HG03108 (cell line): ENCODE measurements at regions not wholly inside any gene's neighbourhood (a gene's known extent, or its start where the extent isn't known, plus 50 kb on each side); places are given as distances from the start of the nearest gene placed in this dataset.
"Not testable (repeated sequence)": the region's sequence is repeated elsewhere in the genome, so short reads cannot be mapped to it uniquely, and the experiment has no call there.

Source experiments
- ATAC-seq: cut with Tn5 transposase; IDR thresholded peaks from one replicate; pipeline ENCODE4 v1.9.1; 2021; ENCODE audit warnings: moderate library complexity; ENCODE audit not compliant: unreplicated experiment

GRCh38 chr2:143935482-143935752 lies 584.5 kb downstream of the ZEB2 start:
- ATAC-seq = no peak

- ATAC-seq = peak; percentile 61
Observed at GRCh38 chr2:143934626-143935481, 585.1 kb downstream of the ZEB2 start.

- peak; percentile 8 for ATAC-seq
Observed at GRCh38 chr2:143933946-143934569, 585.9 kb downstream of the ZEB2 start.

- ATAC-seq = no peak
Observed at GRCh38 chr2:143930891-143931290, 589.0 kb downstream of the ZEB2 start.

- no peak for ATAC-seq
Observed at GRCh38 chr2:143928613-143929012, 591.3 kb downstream of the ZEB2 start.

GRCh38 chr2:143928184-143928583 lies 591.7 kb downstream of the ZEB2 start:
- no peak for ATAC-seq

- no peak for ATAC-seq
Observed at GRCh38 chr2:143926736-143927135, 593.2 kb downstream of the ZEB2 start.

- ATAC-seq = not testable (repeated sequence)
Observed at GRCh38 chr2:143922261-143922830, 597.6 kb downstream of the ZEB2 start.

- no peak for ATAC-seq
Observed at GRCh38 chr2:143918465-143918989, 601.4 kb downstream of the ZEB2 start.

- no peak for ATAC-seq
Observed at GRCh38 chr2:143916781-143917180, 603.1 kb downstream of the ZEB2 start.

- ATAC-seq = no peak
Observed at GRCh38 chr2:143909577-143910353, 610.2 kb downstream of the ZEB2 start.

- ATAC-seq = no peak
Observed at GRCh38 chr2:143908843-143909242, 611.1 kb downstream of the ZEB2 start.

GRCh38 chr2:143907801-143908200 lies 612.1 kb downstream of the ZEB2 start:
- ATAC-seq = no peak

- no peak for ATAC-seq
Observed at GRCh38 chr2:143906850-143907249, 613.1 kb downstream of the ZEB2 start.

- ATAC-seq = no peak
Observed at GRCh38 chr2:143905587-143905986, 614.3 kb downstream of the ZEB2 start.

GRCh38 chr2:143903172-143903856 lies 616.6 kb downstream of the ZEB2 start:
- no peak for ATAC-seq

- ATAC-seq = no peak
Observed at GRCh38 chr2:143901185-143901842, 618.6 kb downstream of the ZEB2 start.

GRCh38 chr2:143899987-143900386 lies 619.9 kb downstream of the ZEB2 start:
- ATAC-seq = no peak

GRCh38 chr2:143893371-143893770 lies 626.5 kb downstream of the ZEB2 start:
- no peak for ATAC-seq

GRCh38 chr2:143891879-143892308 lies 628.0 kb downstream of the ZEB2 start:
- no peak for ATAC-seq
